Neutrophil (primary cell): ENCODE measurements at regions not wholly inside any gene's neighbourhood (a gene's known extent, or its start where the extent isn't known, plus 50 kb on each side); places are given as distances from the start of the nearest gene placed in this dataset.
"Not testable (repeated sequence)": the region's sequence is repeated elsewhere in the genome, so short reads cannot be mapped to it uniquely, and the experiment has no call there.

Experiments
- H3K27ac ChIP-seq: fragments of 200-600 bp; sonication (generic); 2 replicates; pipeline ENCODE4 v1.5.1; 2016; ENCODE audit warnings: mild to moderate bottlenecking, moderate library complexity
- H3K27me3 ChIP-seq: fragments of 200-600 bp; sonication (generic); 2 replicates; pipeline ENCODE4 v1.6.0; 2016; ENCODE audit warnings: mild to moderate bottlenecking
- H3K36me3 ChIP-seq: fragments of 200-600 bp; sonication (generic); 2 replicates; pipeline ENCODE4 v1.5.1; 2017
- H3K4me1 ChIP-seq, 2 experiments: fragments of 200-600 bp in 1 of 2; sonication (generic) in 1 of 2; 1 replicate in 1 of 2; 2 replicates in 1 of 2; pipeline versions ENCODE4 v1.5.1 to v1.6.1; 2013 to 2016; ENCODE audit warnings: low read depth in 1 of 2, low read length in 1 of 2, mild to moderate bottlenecking in 1 of 2, moderate library complexity in 1 of 2; ENCODE audit not compliant: control insufficient read depth in 1 of 2, insufficient read depth in 1 of 2
- H3K4me3 ChIP-seq, 2 experiments: fragments of 200-600 bp in 1 of 2; sonication (generic) in 1 of 2; 1 replicate in 1 of 2; 2 replicates in 1 of 2; pipeline ENCODE4 v1.5.1; 2013 to 2016; ENCODE audit warnings: low read depth in 1 of 2, low read length in 1 of 2, mild to moderate bottlenecking in 1 of 2, moderate library complexity in 1 of 2
- H3K9me3 ChIP-seq: fragments of 200-600 bp; sonication (generic); 2 replicates; pipeline ENCODE4 v1.5.1; 2016
- CTCF ChIP-seq: fragments of 200-600 bp; sonication (generic); IDR thresholded peaks from 2 replicates; pipeline ENCODE4 v1.5.1; 2016; ENCODE audit warnings: antibody characterized with exemption

- Histone ChIP-seq H3K4me1 (no peaks in the 10 kb centered on the region), H3K27me3 (no peaks in the 10 kb centered on the region), H3K4me3 (no peak overlapping the region), H3K36me3 (no peaks in the 10 kb centered on the region), H3K27ac (no peak overlapping the region), H3K9me3 (peaks cover 4% of the 10 kb centered on the region)
- TF ChIP-seq CTCF: no peak
Measured at GRCh38 chr13:88014527-88014926, 343.4 kb downstream of the SLITRK5 start.

DNA sequence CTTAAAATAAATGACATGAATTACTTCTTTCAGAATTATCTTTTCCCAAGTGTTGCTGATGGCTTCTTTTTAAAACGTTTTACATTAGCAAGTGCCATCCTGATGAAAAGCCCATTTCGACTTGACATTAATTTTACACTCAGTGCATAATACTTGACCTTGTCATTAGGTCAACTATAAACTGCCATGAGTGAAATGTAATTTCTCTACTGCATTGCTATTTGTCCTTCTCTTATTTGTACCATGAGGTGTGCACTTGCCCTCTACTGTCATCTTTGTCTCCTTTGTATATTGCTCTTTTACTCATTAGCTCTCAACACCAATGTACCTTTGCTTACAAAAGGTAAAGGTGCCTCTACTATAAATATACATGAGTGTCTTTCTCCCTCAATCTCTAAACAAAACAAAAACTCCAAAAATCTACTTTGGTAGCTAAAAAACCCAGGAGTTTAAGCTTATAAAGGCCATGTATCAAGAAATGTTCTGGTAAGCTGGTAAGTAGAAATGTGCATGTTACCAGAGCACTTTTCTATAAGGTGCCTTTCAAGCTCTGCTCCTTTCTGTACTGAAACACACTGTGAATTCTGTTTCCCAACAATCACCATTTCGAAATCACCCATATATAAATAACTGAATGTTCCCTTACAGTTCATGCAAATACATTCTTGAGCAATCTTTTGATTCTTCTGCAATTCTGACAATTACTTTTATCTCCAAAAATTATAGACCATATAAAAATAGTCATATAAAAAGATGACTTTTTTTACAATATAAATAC, 351.4 kb downstream of the SLITRK5 start:
- Histone ChIP-seq H3K27ac (no peak overlapping the region), H3K36me3 (no peaks in the 10 kb centered on the region), H3K4me1 (no peaks in the 10 kb centered on the region), H3K27me3 (no peaks in the 10 kb centered on the region), H3K4me3 (no peak overlapping the region), H3K9me3 (peaks cover 4% of the 10 kb centered on the region)
- no peak for TF ChIP-seq CTCF

DNA sequence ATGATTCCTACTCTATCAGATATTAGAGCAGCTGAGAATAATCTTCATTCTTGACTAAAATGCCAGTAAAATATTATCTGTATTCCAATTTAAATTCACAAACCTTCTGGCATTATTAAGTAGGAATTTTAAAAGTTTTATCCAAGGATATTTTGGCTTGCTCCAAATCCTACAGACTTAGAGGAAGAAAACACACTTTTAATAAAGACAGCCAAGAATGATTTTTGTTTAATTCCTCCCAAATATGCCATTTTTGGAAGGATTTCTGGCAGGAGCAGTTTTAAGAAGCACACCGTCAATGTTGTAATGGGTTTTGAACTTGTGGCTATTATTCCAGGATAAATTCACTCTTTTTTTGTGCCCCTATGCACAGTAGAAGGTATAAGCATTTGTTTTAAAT, 355.1 kb downstream of the SLITRK5 start:
- TF ChIP-seq CTCF: no peak
- Histone ChIP-seq H3K4me3 (no peak overlapping the region), H3K27ac (no peak overlapping the region), H3K9me3 (no peaks in the 10 kb centered on the region), H3K36me3 (no peaks in the 10 kb centered on the region), H3K4me1 (no peaks in the 10 kb centered on the region), H3K27me3 (no peaks in the 10 kb centered on the region)

DNA sequence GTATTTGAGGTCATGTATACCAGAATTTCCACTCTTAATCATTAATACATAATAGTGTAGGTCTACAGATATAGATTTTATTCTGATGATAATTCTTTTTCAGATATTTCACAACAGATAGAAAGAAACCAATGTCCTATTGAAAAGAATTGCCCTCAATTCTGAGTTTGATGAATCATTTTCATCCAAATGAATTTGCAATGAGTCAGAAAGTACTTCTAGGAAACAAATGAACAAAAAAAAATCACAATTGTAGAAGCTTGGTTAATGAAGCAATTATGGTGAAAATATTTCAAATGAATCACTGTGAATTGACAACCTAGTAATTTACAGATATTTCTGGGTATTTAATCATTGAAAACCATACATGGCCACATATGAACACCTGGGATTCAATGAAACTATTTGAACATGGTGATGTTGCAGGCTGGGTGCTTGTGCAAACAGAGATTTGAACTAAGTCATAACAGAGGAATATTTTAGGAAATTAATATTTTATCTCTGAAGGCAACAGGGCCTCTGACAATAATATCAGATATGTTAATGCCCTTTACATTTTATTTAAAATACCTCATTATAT, 360.9 kb downstream of the SLITRK5 start:
- H3K4me1 ChIP-seq: no peaks in the 10 kb centered on the region
- no peak overlapping the region for H3K27ac ChIP-seq
- no peak overlapping the region for H3K4me3 ChIP-seq
- no peaks in the 10 kb centered on the region for H3K27me3 ChIP-seq
- H3K9me3 ChIP-seq: no peaks in the 10 kb centered on the region
- H3K36me3 ChIP-seq: no peaks in the 10 kb centered on the region
- no peak for TF ChIP-seq CTCF

DNA sequence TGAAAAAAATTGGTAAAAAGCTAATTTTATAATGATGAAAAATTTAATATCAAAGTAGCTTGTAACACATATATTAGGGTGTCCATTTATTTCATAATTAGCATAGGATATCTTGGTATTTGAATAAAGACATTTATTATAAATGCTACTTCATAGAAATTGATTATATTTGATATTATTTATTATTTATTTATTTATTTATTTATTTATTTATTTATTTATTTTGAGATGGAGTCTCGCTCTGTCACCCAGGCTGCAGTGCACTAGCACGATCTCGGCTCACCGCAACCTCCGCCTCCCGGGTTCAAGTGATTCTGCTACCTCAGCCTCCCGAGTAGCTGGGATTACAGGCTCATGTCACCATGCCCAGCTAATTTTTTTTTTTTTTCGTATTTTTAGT, 365.0 kb downstream of the SLITRK5 start:
- not testable (repeated sequence) for H3K27ac ChIP-seq, H3K27me3 ChIP-seq, H3K9me3 ChIP-seq, H3K4me1 ChIP-seq, H3K36me3 ChIP-seq, H3K4me3 ChIP-seq

GRCh38 chr13:88042489-88042888, 371.3 kb downstream of the SLITRK5 start:
- Histone ChIP-seq H3K4me3 (no peak overlapping the region), H3K27ac (no peak overlapping the region), H3K36me3 (no peaks in the 10 kb centered on the region), H3K9me3 (no peaks in the 10 kb centered on the region), H3K27me3 (no peaks in the 10 kb centered on the region), H3K4me1 (no peaks in the 10 kb centered on the region)
- no peak for TF ChIP-seq CTCF
